ENCODE measurements at regions not wholly inside any gene's neighbourhood (a gene's known extent, or its start where the extent isn't known, plus 50 kb on each side); places are given as distances from the start of the nearest gene placed in this dataset.

- intact Hi-C loops (cut with micrococcal nuclease): no loop called here
Observed at GRCh38 chr13:59211606-59212005, 952.1 kb downstream of the DIAPH3 start.

GRCh38 chr13:59229401-59229800 lies 934.3 kb downstream of the DIAPH3 start:
- intact Hi-C loops (cut with micrococcal nuclease): no loop called here

- intact Hi-C loops (cut with micrococcal nuclease): no loop called here
Observed at GRCh38 chr13:59229861-59230260, 933.9 kb downstream of the DIAPH3 start.

- intact Hi-C loops (cut with micrococcal nuclease): no loop called here
Observed at GRCh38 chr13:59230484-59231264, 933.1 kb downstream of the DIAPH3 start.

- intact Hi-C loops (cut with micrococcal nuclease): no loop called here
Observed at GRCh38 chr13:59236309-59236919, 927.3 kb downstream of the DIAPH3 start.

GRCh38 chr13:59236944-59237343 lies 926.8 kb downstream of the DIAPH3 start:
- intact Hi-C loops (cut with micrococcal nuclease): no loop called here

GRCh38 chr13:59247171-59247570 lies 916.6 kb downstream of the DIAPH3 start:
- intact Hi-C loops (cut with micrococcal nuclease): no loop called here

- intact Hi-C loops (cut with micrococcal nuclease): no loop called here
Observed at GRCh38 chr13:59250336-59251189, 913.2 kb downstream of the DIAPH3 start.

GRCh38 chr13:59259165-59260000 lies 904.3 kb downstream of the DIAPH3 start:
- intact Hi-C loops (cut with micrococcal nuclease): no loop called here

- intact Hi-C loops (cut with micrococcal nuclease): no loop called here
Observed at GRCh38 chr13:59261928-59262488, 901.7 kb downstream of the DIAPH3 start.

- intact Hi-C loops (cut with micrococcal nuclease): no loop called here
Observed at GRCh38 chr13:59263531-59263930, 900.2 kb downstream of the DIAPH3 start.

GRCh38 chr13:59266478-59267063 lies 897.2 kb downstream of the DIAPH3 start:
- intact Hi-C loops (cut with micrococcal nuclease): no loop called here

GRCh38 chr13:59269476-59269875 lies 894.3 kb downstream of the DIAPH3 start:
- intact Hi-C loops (cut with micrococcal nuclease): no loop called here

GRCh38 chr13:59270327-59270726 lies 893.4 kb downstream of the DIAPH3 start:
- intact Hi-C loops (cut with micrococcal nuclease): no loop called here

GRCh38 chr13:59274958-59275727 lies 888.6 kb downstream of the DIAPH3 start:
- intact Hi-C loops (cut with micrococcal nuclease): no loop called here

GRCh38 chr13:59276436-59276835 lies 887.3 kb downstream of the DIAPH3 start:
- intact Hi-C loops (cut with micrococcal nuclease): no loop called here

- intact Hi-C loops (cut with micrococcal nuclease): no loop called here
Observed at GRCh38 chr13:59277106-59277505, 886.6 kb downstream of the DIAPH3 start.

- intact Hi-C loops (cut with micrococcal nuclease): no loop called here
Observed at GRCh38 chr13:59279028-59279427, 884.7 kb downstream of the DIAPH3 start.

- intact Hi-C loops (cut with micrococcal nuclease): no loop called here
Observed at GRCh38 chr13:59279576-59279975, 884.2 kb downstream of the DIAPH3 start.

- intact Hi-C loops (cut with micrococcal nuclease): no loop called here
Observed at GRCh38 chr13:59280297-59280696, 883.4 kb downstream of the DIAPH3 start.
